A673 (cell line): ENCODE measurements at regions not wholly inside any gene's neighbourhood (a gene's known extent, or its start where the extent isn't known, plus 50 kb on each side); places are given as distances from the start of the nearest gene placed in this dataset.
"Not testable (repeated sequence)": the region's sequence is repeated elsewhere in the genome, so short reads cannot be mapped to it uniquely, and the experiment has no call there.

Experiments
- BruUV-seq: library from RNA; stranded (reverse); fragments of 400-500 nt; replicated peaks from 2 replicates; lab custom pipeline; 2021; lab: Mats Ljungman, UMichigan
- CTCF ChIA-PET: fragments of 300-600 bp; sonication (Branson Sonifier 250); formaldehyde crosslinking; loops from one replicate; lab custom pipeline; 2022; ENCODE audit warnings: antibody characterized with exemption; lab: Charles Lee
- POLR2A ChIA-PET: fragments of 300-600 bp; sonication (Branson Sonifier 250); formaldehyde crosslinking; loops from one replicate; lab custom pipeline; 2022; ENCODE audit warnings: antibody characterized with exemption; ENCODE audit not compliant: low non-redundant PET; lab: Charles Lee
- DNase-seq: peaks from one replicate; pipeline ENCODE4 v3.0.0-alpha.2; 2015; ENCODE audit warnings: low spot score
- H3K27ac ChIP-seq: fragments of 200-600 bp; sonication (generic); 2 replicates; pipeline ENCODE4 v1.5.1; 2016; ENCODE audit warnings: mixed run types, low read depth, mild to moderate bottlenecking, mixed read lengths, antibody characterized with exemption, low read length; ENCODE audit not compliant: poor library complexity, severe bottlenecking
- H3K27me3 ChIP-seq: fragments of 200-600 bp; sonication (generic); replicated peaks from 2 replicates; pipeline ENCODE4 v1.6.1; 2017; ENCODE audit warnings: mixed run types, low read depth, mild to moderate bottlenecking, mixed read lengths, antibody characterized with exemption, low read length; ENCODE audit not compliant: insufficient read depth, poor library complexity
- H3K36me3 ChIP-seq: fragments of 200-600 bp; sonication (generic); 2 replicates; pipeline ENCODE4 v1.6.1; 2016; ENCODE audit warnings: mixed run types, mild to moderate bottlenecking, mixed read lengths, antibody characterized with exemption, low read length; ENCODE audit not compliant: insufficient read depth, poor library complexity, severe bottlenecking
- H3K4me1 ChIP-seq: fragments of 200-600 bp; sonication (generic); 2 replicates; pipeline ENCODE4 v1.6.1; 2017; ENCODE audit warnings: mixed run types, mild to moderate bottlenecking, mixed read lengths, antibody characterized with exemption, low read length; ENCODE audit not compliant: insufficient read depth, poor library complexity, severe bottlenecking
- H3K4me3 ChIP-seq: fragments of 200-600 bp; sonication (generic); 2 replicates; pipeline ENCODE4 v1.5.1; 2016; ENCODE audit warnings: low read depth, mixed run types, mild to moderate bottlenecking, mixed read lengths, low read length; ENCODE audit not compliant: poor library complexity, severe bottlenecking
- H3K9me3 ChIP-seq: fragments of 200-600 bp; sonication (generic); 2 replicates; pipeline ENCODE4 v1.6.1; 2016; ENCODE audit warnings: mixed run types, low read depth, mild to moderate bottlenecking, mixed read lengths, antibody characterized with exemption, low read length; ENCODE audit not compliant: poor library complexity, severe bottlenecking
- EZH2 ChIP-seq: fragments of 200-600 bp; sonication (generic); IDR thresholded peaks from 2 replicates; pipeline ENCODE4 v1.6.1; 2017; ENCODE audit warnings: borderline replicate concordance, low read depth, mild to moderate bottlenecking, mixed read lengths, antibody characterized with exemption, low read length; ENCODE audit not compliant: poor library complexity, severe bottlenecking
- intact Hi-C: fragments of 100-400 bp; cut with micrococcal nuclease; formaldehyde crosslinking; loops from one replicate; pipeline ENCODE4 v1.10.0; 2022; ENCODE audit not compliant: unreplicated experiment
- TF ChIP-seq, protein P1 (sequence below): fragments of 300-800, 200-600 bp; sonication (generic); conservative IDR thresholded peaks from 2 replicates; pipeline ENCODE4 v1.5.1; 2017; ENCODE audit warnings: low read depth, mild to moderate bottlenecking, antibody characterized with exemption, low read length, moderate library complexity, mixed read lengths

GRCh38 chr10:43997330-43997729, 348.6 kb upstream of the ZNF32 start:
- no peak for DNase-seq
- CTCF ChIA-PET: no interaction called here
- no TSS peak for BruUV-seq
- Histone ChIP-seq H3K9me3 (no peaks in the 10 kb centered on the region), H3K27me3 (no peaks in the 10 kb centered on the region), H3K36me3 (no peaks in the 10 kb centered on the region), H3K27ac (no peak overlapping the region), H3K4me3 (no peak overlapping the region), H3K4me1 (no peaks in the 10 kb centered on the region)
- POLR2A ChIA-PET: no interaction called here
- intact Hi-C loops: no loop called here
- no peak for TF ChIP-seq EZH2
- TF ChIP-seq, protein P1, sequence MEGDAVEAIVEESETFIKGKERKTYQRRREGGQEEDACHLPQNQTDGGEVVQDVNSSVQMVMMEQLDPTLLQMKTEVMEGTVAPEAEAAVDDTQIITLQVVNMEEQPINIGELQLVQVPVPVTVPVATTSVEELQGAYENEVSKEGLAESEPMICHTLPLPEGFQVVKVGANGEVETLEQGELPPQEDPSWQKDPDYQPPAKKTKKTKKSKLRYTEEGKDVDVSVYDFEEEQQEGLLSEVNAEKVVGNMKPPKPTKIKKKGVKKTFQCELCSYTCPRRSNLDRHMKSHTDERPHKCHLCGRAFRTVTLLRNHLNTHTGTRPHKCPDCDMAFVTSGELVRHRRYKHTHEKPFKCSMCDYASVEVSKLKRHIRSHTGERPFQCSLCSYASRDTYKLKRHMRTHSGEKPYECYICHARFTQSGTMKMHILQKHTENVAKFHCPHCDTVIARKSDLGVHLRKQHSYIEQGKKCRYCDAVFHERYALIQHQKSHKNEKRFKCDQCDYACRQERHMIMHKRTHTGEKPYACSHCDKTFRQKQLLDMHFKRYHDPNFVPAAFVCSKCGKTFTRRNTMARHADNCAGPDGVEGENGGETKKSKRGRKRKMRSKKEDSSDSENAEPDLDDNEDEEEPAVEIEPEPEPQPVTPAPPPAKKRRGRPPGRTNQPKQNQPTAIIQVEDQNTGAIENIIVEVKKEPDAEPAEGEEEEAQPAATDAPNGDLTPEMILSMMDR: no peak

- H3K4me1 ChIP-seq: no peaks in the 10 kb centered on the region
- H3K36me3 ChIP-seq: no peaks in the 10 kb centered on the region
- no peak overlapping the region for H3K4me3 ChIP-seq
- H3K27ac ChIP-seq: no peak overlapping the region
- TF ChIP-seq, protein P1: no peak
- TF ChIP-seq EZH2: no peak
- intact Hi-C loops: no loop called here
- ChIA-PET CTCF (no interaction called here), POLR2A (no interaction called here)
- BruUV-seq: no TSS peak
- no peaks in the 10 kb centered on the region for H3K27me3 ChIP-seq
- no peaks in the 10 kb centered on the region for H3K9me3 ChIP-seq
- DNase-seq: no peak
These were observed 345.9 kb upstream of the ZNF32 start for GRCh38 chr10:43994539-43994938.

GRCh38 chr10:43992816-43993215, 344.1 kb upstream of the ZNF32 start:
- H3K27ac ChIP-seq, intact Hi-C loops, H3K27me3 ChIP-seq, DNase-seq, H3K36me3 ChIP-seq, H3K4me1 ChIP-seq, BruUV-seq, H3K4me3 ChIP-seq, POLR2A ChIA-PET, H3K9me3 ChIP-seq, CTCF ChIA-PET: not testable (repeated sequence)

- ChIA-PET CTCF (no interaction called here), POLR2A (no interaction called here)
- Histone ChIP-seq H3K4me3 (no peak overlapping the region), H3K4me1 (no peaks in the 10 kb centered on the region), H3K27ac (no peak overlapping the region), H3K36me3 (no peaks in the 10 kb centered on the region), H3K27me3 (no peaks in the 10 kb centered on the region), H3K9me3 (no peaks in the 10 kb centered on the region)
- BruUV-seq: no TSS peak
- intact Hi-C loops: no loop called here
- TF ChIP-seq, protein P1: no peak
- TF ChIP-seq EZH2: no peak
- DNase-seq: no peak
These were observed 337.7 kb upstream of the ZNF32 start for GRCh38 chr10:43986374-43986773.
